ENCODE measurements at regions not wholly inside any gene's neighbourhood (a gene's known extent, or its start where the extent isn't known, plus 50 kb on each side); places are given as distances from the start of the nearest gene placed in this dataset.
A peak's percentile ranks its signal among the peaks of the same experiment; 100 is the strongest.

GRCh38 chr6:156347656-156348055, 429.5 kb upstream of the ARID1B start:
- no peak for DNase-seq

- DNase-seq, result no peak
These were observed 429.9 kb upstream of the ARID1B start for GRCh38 chr6:156347246-156347645.

GRCh38 chr6:156345700-156346099, 431.5 kb upstream of the ARID1B start:
- no peak for DNase-seq

- DNase-seq, result no peak
These were observed 432.7 kb upstream of the ARID1B start for GRCh38 chr6:156344491-156344890.

- no peak for DNase-seq
These were observed 439.4 kb upstream of the ARID1B start for GRCh38 chr6:156337801-156338200.

GRCh38 chr6:156336733-156337132, 440.4 kb upstream of the ARID1B start:
- DNase-seq, result no peak

GRCh38 chr6:156336089-156336488, 441.1 kb upstream of the ARID1B start:
- no peak for DNase-seq

- DNase-seq, result no peak
These were observed 442.2 kb upstream of the ARID1B start for GRCh38 chr6:156334966-156335365.

GRCh38 chr6:156319707-156320106, 457.5 kb upstream of the ARID1B start:
- DNase-seq, result no peak

- no peak for DNase-seq
These were observed 460.5 kb upstream of the ARID1B start for GRCh38 chr6:156316583-156317125.

- DNase-seq, result no peak
These were observed 462.0 kb upstream of the ARID1B start for GRCh38 chr6:156315146-156315545.

- DNase-seq, result no peak
These were observed 464.1 kb upstream of the ARID1B start for GRCh38 chr6:156313037-156313436.

- no peak for DNase-seq
These were observed 465.9 kb upstream of the ARID1B start for GRCh38 chr6:156311291-156311690.

GRCh38 chr6:156310701-156311100, 466.5 kb upstream of the ARID1B start:
- DNase-seq, result no peak

GRCh38 chr6:156309017-156309416, 468.2 kb upstream of the ARID1B start:
- no peak for DNase-seq

- DNase-seq, result no peak
These were observed 468.6 kb upstream of the ARID1B start for GRCh38 chr6:156308604-156309003.

- DNase-seq, result no peak
These were observed 470.6 kb upstream of the ARID1B start for GRCh38 chr6:156306531-156306930.

GRCh38 chr6:156283091-156283490, 494.1 kb upstream of the ARID1B start:
- no peak for DNase-seq

GRCh38 chr6:156282087-156282486, 495.1 kb upstream of the ARID1B start:
- no peak for DNase-seq

GRCh38 chr6:156281266-156281665, 495.9 kb upstream of the ARID1B start:
- DNase-seq, result no peak

GRCh38 chr6:156280065-156280464, 497.1 kb upstream of the ARID1B start:
- DNase-seq, result peak; percentile 22

- DNase-seq, result peak; percentile 77
These were observed 497.8 kb upstream of the ARID1B start for GRCh38 chr6:156279261-156279969.

GRCh38 chr6:156273065-156273711, 504.0 kb upstream of the ARID1B start:
- no peak for DNase-seq

- no peak for DNase-seq
These were observed 507.3 kb upstream of the ARID1B start for GRCh38 chr6:156269751-156270369.
